H1 (cell line): ENCODE measurements at regions not wholly inside any gene's neighbourhood (a gene's known extent, or its start where the extent isn't known, plus 50 kb on each side); places are given as distances from the start of the nearest gene placed in this dataset.

Experiments
- CTCF ChIA-PET: fragments of 300-600 bp; sonication (Branson Sonifier 250); formaldehyde crosslinking; loops from one replicate; lab custom pipeline; 2021; ENCODE audit not compliant: partially characterized antibody; lab: Charles Lee
- POLR2A ChIA-PET: fragments of 300-600 bp; sonication (Branson Sonifier 250); formaldehyde crosslinking; loops from one replicate; lab custom pipeline; 2021; ENCODE audit warnings: inconsistent platforms; ENCODE audit not compliant: partially characterized antibody; lab: Charles Lee
- DNase-seq, 2 experiments: peaks; one replicate each; pipeline versions ENCODE4 v3.0.0 to v3.0.0-alpha.2; 2010 to 2022; ENCODE audit warnings: low spot score in 2 of 2, low read depth in 1 of 2, mixed read lengths in 1 of 2
- FAIRE-seq: peaks from 2 replicates; lab custom pipeline; 2011; peaks lifted over from hg19 to GRCh38; lab: Jason Lieb, UNC
- H2AFZ ChIP-seq: 2 replicates; pipeline ENCODE4 v1.8.1; 2012; ENCODE audit warnings: low read length, inconsistent platforms
- H2AK5ac ChIP-seq: 2 replicates; pipeline ENCODE4 v1.6.1; 2013; ENCODE audit warnings: low read depth, low read length
- H2BK120ac ChIP-seq: replicated peaks from 2 replicates; pipeline ENCODE3; 2013; ENCODE audit warnings: low read depth, low read length, inconsistent platforms
- H2BK12ac ChIP-seq: 2 replicates; pipeline ENCODE4 v1.6.1; 2013; ENCODE audit warnings: low read depth, low read length
- H2BK15ac ChIP-seq: 2 replicates; pipeline ENCODE4 v1.6.1; 2013; ENCODE audit warnings: low read length
- H2BK20ac ChIP-seq: 2 replicates; pipeline ENCODE4 v1.6.1; 2013; ENCODE audit warnings: low read length
- H2BK5ac ChIP-seq: 2 replicates; pipeline ENCODE4 v1.6.1; 2013; ENCODE audit warnings: low read depth, low read length
- H3K14ac ChIP-seq: 2 replicates; pipeline ENCODE4 v1.6.1; 2013; ENCODE audit warnings: inconsistent platforms; ENCODE audit not compliant: insufficient read length
- H3K18ac ChIP-seq: 2 replicates; pipeline ENCODE4 v1.6.1; 2013; ENCODE audit warnings: low read length; ENCODE audit errors: extremely low read depth
- H3K23ac ChIP-seq: 2 replicates; pipeline ENCODE4 v1.6.1; 2013; ENCODE audit warnings: inconsistent platforms; ENCODE audit not compliant: insufficient read length
- H3K23me2 ChIP-seq: 2 replicates; pipeline ENCODE4 v1.6.1; 2013; ENCODE audit warnings: low read depth, low read length
- H3K27ac ChIP-seq: 2 replicates; pipeline ENCODE4 v1.6.1; 2011; ENCODE audit warnings: low read depth, low read length, inconsistent platforms
- H3K27me3 ChIP-seq, 4 experiments: replicated peaks in 1 of 4; 1 replicate in 1 of 4; 2 replicates in 3 of 4; pipeline versions ENCODE4 v1.6.1 to v1.8.1; 2011 to 2013; ENCODE audit warnings: low read length in 3 of 4, mild to moderate bottlenecking in 3 of 4, inconsistent platforms in 2 of 4, mixed read lengths in 2 of 4, moderate library complexity in 1 of 4; ENCODE audit not compliant: control insufficient read depth in 3 of 4, insufficient read depth in 3 of 4; ENCODE audit errors: extremely low read depth in 1 of 4
- H3K36me3 ChIP-seq, 4 experiments: 2 replicates each; pipeline versions ENCODE4 v1.6.1 to v1.8.1; 2011 to 2013; ENCODE audit warnings: mild to moderate bottlenecking in 4 of 4, low read length in 3 of 4, moderate library complexity in 2 of 4, control low read depth in 1 of 4, inconsistent platforms in 1 of 4; ENCODE audit not compliant: insufficient read depth in 4 of 4, control insufficient read depth in 2 of 4
- H3K4ac ChIP-seq: replicated peaks from 2 replicates; pipeline ENCODE3; 2013; ENCODE audit warnings: low read length, low read depth, mixed read lengths, inconsistent platforms; ENCODE audit not compliant: insufficient read length
- H3K4me1 ChIP-seq, 4 experiments: replicated peaks in 1 of 4; 1 replicate in 1 of 4; 2 replicates in 3 of 4; pipeline versions ENCODE4 v1.6.1 to v1.8.1; 2011 to 2013; ENCODE audit warnings: low read length in 3 of 4, inconsistent platforms in 2 of 4, mixed read lengths in 1 of 4; ENCODE audit not compliant: insufficient read depth in 4 of 4, control insufficient read depth in 3 of 4
- H3K4me2 ChIP-seq, 2 experiments: 2 replicates each; pipeline versions ENCODE4 v1.6.1 to v1.8.1; 2011 to 2013; ENCODE audit warnings: low read depth in 2 of 2, low read length in 2 of 2, control low read depth in 1 of 2, inconsistent platforms in 1 of 2, mild to moderate bottlenecking in 1 of 2; ENCODE audit not compliant: insufficient read depth in 1 of 2
- H3K4me3 ChIP-seq, 4 experiments: fragments of 200-600, 300-600 bp in 1 of 4; sonication (generic), shearing (Covaris generic), sonication (Bioruptor Twin) in 1 of 4; 2 replicates each; pipeline versions ENCODE4 v1.5.1 to v1.8.1; 2011 to 2016; ENCODE audit warnings: low read length in 4 of 4, low read depth in 3 of 4, control low read depth in 2 of 4, inconsistent platforms in 2 of 4, mild to moderate bottlenecking in 2 of 4, mixed read lengths in 1 of 4, moderate library complexity in 1 of 4; ENCODE audit not compliant: insufficient read depth in 2 of 4; ENCODE audit errors: extremely low read depth in 1 of 4
- H3K56ac ChIP-seq: replicated peaks from 2 replicates; pipeline ENCODE3; 2013; ENCODE audit warnings: low read depth, mild to moderate bottlenecking, mixed read lengths, low read length, inconsistent platforms; ENCODE audit not compliant: insufficient read length
- H3K79me1 ChIP-seq: 2 replicates; pipeline ENCODE4 v1.6.1; 2013; ENCODE audit warnings: low read depth, low read length, control low read depth
- H3K79me2 ChIP-seq, 2 experiments: 2 replicates each; pipeline versions ENCODE4 v1.6.1 to v1.8.1; 2012 to 2013; ENCODE audit warnings: low read length in 2 of 2, mild to moderate bottlenecking in 2 of 2, inconsistent platforms in 1 of 2; ENCODE audit not compliant: insufficient read depth in 2 of 2, control insufficient read depth in 1 of 2
- H3K9ac ChIP-seq, 4 experiments: replicated peaks in 1 of 4; 1 replicate in 1 of 4; 2 replicates in 3 of 4; pipeline versions ENCODE4 v1.6.1 to v1.8.1; 2011 to 2013; ENCODE audit warnings: low read depth in 3 of 4, low read length in 3 of 4, control low read depth in 2 of 4, mild to moderate bottlenecking in 2 of 4, moderate library complexity in 2 of 4, inconsistent platforms in 1 of 4; ENCODE audit errors: extremely low read depth in 1 of 4
- H3K9me3 ChIP-seq, 2 experiments: 2 replicates each; pipeline versions ENCODE4 v1.6.1 to v1.8.1; 2012 to 2013; ENCODE audit warnings: mild to moderate bottlenecking in 2 of 2, moderate library complexity in 2 of 2, control low read depth in 1 of 2, inconsistent platforms in 1 of 2, low read depth in 1 of 2, low read length in 1 of 2, mixed read lengths in 1 of 2; ENCODE audit not compliant: insufficient read depth in 2 of 2
- H4K20me1 ChIP-seq, 2 experiments: replicated peaks in 1 of 2; 2 replicates each; pipeline versions ENCODE3 to v1.8.1; 2011 to 2013; ENCODE audit warnings: inconsistent platforms in 2 of 2, low read length in 2 of 2, mild to moderate bottlenecking in 1 of 2; ENCODE audit not compliant: insufficient read depth in 2 of 2, control insufficient read depth in 1 of 2
- H4K5ac ChIP-seq: 2 replicates; pipeline ENCODE4 v1.6.1; 2013; ENCODE audit warnings: low read length, low read depth, mixed read lengths, inconsistent platforms; ENCODE audit not compliant: insufficient read length
- H4K8ac ChIP-seq: 2 replicates; pipeline ENCODE4 v1.8.0; 2013; ENCODE audit warnings: mild to moderate bottlenecking, moderate library complexity, low read length, inconsistent platforms; ENCODE audit not compliant: insufficient read depth; ENCODE audit errors: extremely low read depth
- H4K91ac ChIP-seq: replicated peaks from 2 replicates; pipeline ENCODE3; 2013; ENCODE audit warnings: low read length, mixed read lengths, inconsistent platforms; ENCODE audit not compliant: insufficient read length
- BRCA1 ChIP-seq: IDR thresholded peaks from 2 replicates; pipeline ENCODE4 v1.6.1; 2012; ENCODE audit warnings: low read depth, low read length, improper control_type of control experiment
- CEBPB ChIP-seq: IDR thresholded peaks from 2 replicates; pipeline ENCODE4 v1.6.1; 2012; ENCODE audit warnings: low read depth, low read length
- CHD1 ChIP-seq: IDR thresholded peaks from 2 replicates; pipeline ENCODE4 v1.6.1; 2012; ENCODE audit warnings: low read depth, low read length, improper control_type of control experiment
- CHD2 ChIP-seq: IDR thresholded peaks from 2 replicates; pipeline ENCODE4 v1.6.1; 2012; ENCODE audit warnings: low read length, improper control_type of control experiment
- GABPA ChIP-seq: IDR thresholded peaks from 2 replicates; pipeline ENCODE4 v1.6.1; 2011; ENCODE audit warnings: mild to moderate bottlenecking, low read length, moderate library complexity, borderline replicate concordance; ENCODE audit not compliant: insufficient read depth
- JUND ChIP-seq: IDR thresholded peaks from 2 replicates; pipeline ENCODE4 v1.6.1; 2011; ENCODE audit warnings: mild to moderate bottlenecking, improper control_type of control experiment, low read length
- NRF1 ChIP-seq: IDR thresholded peaks from 2 replicates; pipeline ENCODE4 v1.6.1; 2011; ENCODE audit warnings: mild to moderate bottlenecking, low read depth, low read length, improper control_type of control experiment
- POLR2AphosphoS5 ChIP-seq: IDR thresholded peaks from 2 replicates; pipeline ENCODE4 v1.6.1; 2011; ENCODE audit warnings: low read depth, low read length
- RNF2 ChIP-seq: fragments of 200-900, 300-1000 bp; sonication (generic); IDR thresholded peaks from 2 replicates; pipeline ENCODE4 v1.7.1; 2016; ENCODE audit warnings: borderline replicate concordance, low read depth, mild to moderate bottlenecking, antibody characterized with exemption, low read length; ENCODE audit not compliant: poor library complexity, severe bottlenecking; ENCODE audit errors: missing control alignments
- SAP30 ChIP-seq: fragments of 300-600 bp; sonication (generic); IDR thresholded peaks from 2 replicates; pipeline ENCODE4 v1.7.1; 2012; ENCODE audit warnings: low read length, moderate library complexity, mild to moderate bottlenecking, inconsistent platforms; ENCODE audit not compliant: insufficient read depth, insufficient replicate concordance
- SIX5 ChIP-seq: IDR thresholded peaks from 2 replicates; pipeline ENCODE4 v1.6.1; 2011; ENCODE audit warnings: mild to moderate bottlenecking, low read depth, low read length
- SUZ12 ChIP-seq: fragments of 200-600 bp; sonication (generic); IDR thresholded peaks from 2 replicates; pipeline ENCODE4 v1.6.1; 2012; ENCODE audit warnings: mild to moderate bottlenecking, inconsistent platforms, low read length, moderate library complexity, mixed read lengths
- TBP ChIP-seq: IDR thresholded peaks from 2 replicates; pipeline ENCODE4 v1.6.1; 2011; ENCODE audit warnings: low read depth, low read length, improper control_type of control experiment
- whole genome bisulfite sequencing, 2 experiments: shearing (Covaris generic) in 1 of 2; methylation state at CpG; one replicate each; pipeline versions ENCODE4 v1.1.6 to v1.1.7; 2013 to 2015; ENCODE audit warnings: low lambda C conversion rate in 2 of 2, mixed read lengths in 2 of 2, inconsistent platforms in 1 of 2, low coverage in 1 of 2, missing lambda C conversion rate in 1 of 2; ENCODE audit not compliant: insufficient replicate concordance in 2 of 2, insufficient coverage in 1 of 2, insufficient read length in 1 of 2; ENCODE audit errors: extremely low coverage in 1 of 2, missing lambda C conversion rate in 1 of 2; 5-methylcytosine and 5-hydroxymethylcytosine counted together
- TF ChIP-seq, protein P1 (sequence below): IDR thresholded peaks from 2 replicates; pipeline ENCODE4 v1.6.1; 2012; ENCODE audit warnings: inconsistent platforms

DNA sequence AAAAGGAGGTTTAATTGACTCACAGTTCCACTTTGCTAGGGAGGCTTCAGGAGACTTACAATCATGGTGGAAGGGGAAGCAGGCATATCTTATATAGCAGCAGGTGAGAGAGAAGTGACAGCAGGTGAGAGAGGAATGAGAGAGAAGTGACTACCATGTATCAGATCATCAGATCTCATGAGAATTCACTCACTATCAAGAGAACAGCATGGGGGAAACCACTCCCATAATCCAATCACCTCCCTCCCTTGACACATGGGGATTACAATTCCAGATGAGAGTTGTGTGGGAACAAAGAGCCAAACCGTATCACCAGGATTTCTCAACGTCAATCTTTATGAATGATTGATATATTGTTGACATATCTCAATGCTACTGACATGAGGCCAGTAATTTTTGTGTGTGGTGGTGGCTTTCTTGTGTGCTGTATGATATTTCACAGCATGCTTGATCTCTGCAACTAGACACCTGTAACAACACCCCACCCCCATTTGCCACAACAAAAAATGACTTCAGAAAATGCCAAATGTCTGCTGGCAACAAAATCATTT, 1470.9 kb upstream of the SEL1L start:
- no peak overlapping the region for H2BK12ac ChIP-seq
- no peak overlapping the region for H3K4me3 ChIP-seq
- no peaks in the 10 kb centered on the region for H3K23me2 ChIP-seq
- peaks cover 10 to 14% of the 10 kb centered on the region in 2 experiments; a peak in 2 of 4 replicates for H3K9me3 ChIP-seq
- no peak overlapping the region for H2BK15ac ChIP-seq
- no peak overlapping the region for H3K14ac ChIP-seq
- DNase-seq (no peak), FAIRE-seq (no peak)
- H3K4me2 ChIP-seq, result no peak overlapping the region
- no peaks in the 10 kb centered on the region for H3K79me2 ChIP-seq
- H3K36me3 ChIP-seq, result no peaks in the 10 kb centered on the region
- no peak overlapping the region for H2AK5ac ChIP-seq
- no peaks in the 10 kb centered on the region for H4K20me1 ChIP-seq
- H3K27ac ChIP-seq, result no peak overlapping the region
- no peak overlapping the region for H4K8ac ChIP-seq
- H2BK20ac ChIP-seq, result no peak overlapping the region
- H3K56ac ChIP-seq, result no peak overlapping the region
- no peak overlapping the region for H3K23ac ChIP-seq
- H3K27me3 ChIP-seq, result no peaks in the 10 kb centered on the region
- ChIA-PET POLR2A (no interaction called here), CTCF (interaction anchor here (1.4 kb wide), 1 partner anchor 294 kb away, joined by 3 read pairs; no protein-coding TSS in a partner anchor)
- H2BK120ac ChIP-seq, result no peak overlapping the region
- no peaks in the 10 kb centered on the region for H3K4me1 ChIP-seq
- no peak overlapping the region for H3K4ac ChIP-seq
- no peak overlapping the region for H4K91ac ChIP-seq
- no peak overlapping the region for H3K18ac ChIP-seq
- 88% methylated on average over 2 of the region's 2 CpGs; no CpG with 5 or more reads in 1 of the 2 experiments for WGBS, 2 experiments
- no peak overlapping the region for H3K9ac ChIP-seq
- no peaks in the 10 kb centered on the region for H3K79me1 ChIP-seq
- H4K5ac ChIP-seq, result no peak overlapping the region
- no peak overlapping the region for H2AFZ ChIP-seq
- no peak overlapping the region for H2BK5ac ChIP-seq
- TF ChIP-seq SIX5, result no peak
- no peak for TF ChIP-seq BRCA1
- no peak for TF ChIP-seq JUND
- no peak for TF ChIP-seq SAP30
- no peak for TF ChIP-seq GABPA
- TF ChIP-seq, protein P1, sequence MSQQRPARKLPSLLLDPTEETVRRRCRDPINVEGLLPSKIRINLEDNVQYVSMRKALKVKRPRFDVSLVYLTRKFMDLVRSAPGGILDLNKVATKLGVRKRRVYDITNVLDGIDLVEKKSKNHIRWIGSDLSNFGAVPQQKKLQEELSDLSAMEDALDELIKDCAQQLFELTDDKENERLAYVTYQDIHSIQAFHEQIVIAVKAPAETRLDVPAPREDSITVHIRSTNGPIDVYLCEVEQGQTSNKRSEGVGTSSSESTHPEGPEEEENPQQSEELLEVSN, result no peak
- TF ChIP-seq CHD1, result no peak
- TF ChIP-seq NRF1, result no peak
- TF ChIP-seq SUZ12, result no peak
- TF ChIP-seq RNF2, result no peak
- TF ChIP-seq CEBPB, result no peak
- no peak for TF ChIP-seq CHD2
- no peak for TF ChIP-seq POLR2AphosphoS5
- no peak for TF ChIP-seq TBP
